Tibial nerve (tissue), 3 donors: ENCODE measurements at regions not wholly inside any gene's neighbourhood (a gene's known extent, or its start where the extent isn't known, plus 50 kb on each side); places are given as distances from the start of the nearest gene placed in this dataset.

Experiments
- CTCF ChIP-seq, 5 experiments: fragments of 200-600 bp in 3 of 5; fragments of 450-650 bp in 2 of 5; sonication (generic) in 3 of 5; IDR thresholded peaks; one replicate each; pipeline ENCODE4 v1.5.1; 2016 to 2019; ENCODE audit warnings: antibody characterized with exemption in 5 of 5, mild to moderate bottlenecking in 3 of 5, moderate library complexity in 2 of 5
- POLR2A ChIP-seq, 2 donors: fragments of 450-650 bp; IDR thresholded peaks; one replicate each; pipeline ENCODE4 v1.6.1; 2017; ENCODE audit warnings: antibody characterized with exemption in 2 of 2, mild to moderate bottlenecking in 2 of 2, moderate library complexity in 2 of 2

- TF ChIP-seq CTCF (IDR thresholded peaks at IDR 0.05) (no peak), POLR2A (IDR thresholded peaks at IDR 0.05) (no peak)
Measured at GRCh38 chr5:168057905-168058304, 233.5 kb upstream of the WWC1 start.
